Stimulated activated CD4-positive, alpha-beta T cell treated with anti-CD3 and anti-CD28 coated beads, Interleukin-12 subunit alpha, Interleukin-12 subunit beta, amount 100 ng/mL, for 48 hours (primary cell): ENCODE measurements at regions not wholly inside any gene's neighbourhood (a gene's known extent, or its start where the extent isn't known, plus 50 kb on each side); places are given as distances from the start of the nearest gene placed in this dataset.
"Not testable (repeated sequence)": the region's sequence is repeated elsewhere in the genome, so short reads cannot be mapped to it uniquely, and the experiment has no call there.

Experiments used
- DNase-seq, 3 donors: peaks; one replicate each; pipeline ENCODE4 v3.0.0-alpha.2; 2020; ENCODE audit warnings: low read depth in 2 of 3, low spot score in 1 of 3

DNA sequence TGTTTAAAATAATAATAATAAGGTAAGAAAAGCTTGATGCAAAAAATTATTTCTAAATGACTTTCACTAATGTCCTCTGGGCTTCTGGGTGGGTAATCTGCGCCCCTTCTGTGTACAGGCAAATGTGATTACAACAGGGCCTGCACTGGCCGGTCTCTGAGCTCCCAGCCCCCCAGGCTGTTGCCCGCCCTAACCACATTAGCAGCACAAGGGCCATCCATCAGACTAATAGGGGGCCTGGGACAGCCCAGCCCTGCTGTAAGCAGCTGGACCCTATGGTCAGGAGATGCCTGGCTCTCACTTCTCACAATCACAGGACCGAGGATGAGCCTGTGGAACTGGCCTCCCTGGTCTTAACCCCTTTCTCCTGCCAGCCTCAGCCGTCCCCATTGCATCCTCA is 388.4 kb downstream of the BUD13 start:
- no peak for DNase-seq

GRCh38 chr11:116379185-116379828 is 393.5 kb downstream of the BUD13 start:
- DNase-seq: peak in 1 of 3 donors; percentile 1

DNA sequence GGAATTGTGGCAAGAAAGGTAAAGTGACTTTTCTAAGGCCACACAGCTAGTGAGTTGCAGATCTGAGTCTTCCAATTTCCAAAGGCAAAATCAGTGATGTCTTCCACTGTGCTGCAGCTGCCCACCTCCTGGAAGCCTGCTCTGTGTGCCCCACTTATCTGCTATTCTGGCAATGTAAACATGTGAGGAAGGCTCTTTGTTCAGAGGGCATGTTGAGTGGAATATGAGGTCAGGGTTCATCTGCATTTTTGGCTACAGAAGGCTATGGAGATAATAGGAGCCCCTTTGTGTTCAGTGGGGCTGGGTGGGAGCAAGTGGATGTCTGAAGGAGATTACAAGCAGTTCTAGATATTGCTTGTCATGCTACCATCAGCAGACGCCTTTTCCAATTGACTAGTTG is 396.2 kb downstream of the BUD13 start:
- DNase-seq: no peak

GRCh38 chr11:116376054-116376453 is 396.7 kb downstream of the BUD13 start:
- DNase-seq: no peak

- DNase-seq: no peak
These were observed 397.6 kb downstream of the BUD13 start for GRCh38 chr11:116375221-116375620.

DNA sequence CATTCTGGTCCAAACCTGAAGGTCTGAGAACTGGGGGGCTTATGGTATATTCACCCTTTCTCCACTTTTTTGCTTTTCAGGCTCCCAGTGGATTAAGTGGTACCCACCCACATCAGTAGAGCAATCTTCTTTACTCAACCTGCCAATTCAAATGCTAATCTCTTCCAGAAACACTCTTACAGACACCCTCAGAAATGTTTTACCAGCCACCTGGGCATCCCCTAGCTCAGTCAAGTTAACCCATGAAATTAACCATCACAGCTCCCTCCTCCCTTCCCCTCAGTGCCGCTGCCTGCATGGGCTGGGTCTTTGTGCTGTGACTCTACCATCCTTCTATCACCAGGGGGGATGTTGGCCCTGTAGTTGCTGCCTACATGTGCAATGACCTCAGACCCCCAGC is 398.7 kb downstream of the BUD13 start:
- no peak for DNase-seq

GRCh38 chr11:116373104-116373944 is 399.5 kb downstream of the BUD13 start:
- no peak for DNase-seq

DNA sequence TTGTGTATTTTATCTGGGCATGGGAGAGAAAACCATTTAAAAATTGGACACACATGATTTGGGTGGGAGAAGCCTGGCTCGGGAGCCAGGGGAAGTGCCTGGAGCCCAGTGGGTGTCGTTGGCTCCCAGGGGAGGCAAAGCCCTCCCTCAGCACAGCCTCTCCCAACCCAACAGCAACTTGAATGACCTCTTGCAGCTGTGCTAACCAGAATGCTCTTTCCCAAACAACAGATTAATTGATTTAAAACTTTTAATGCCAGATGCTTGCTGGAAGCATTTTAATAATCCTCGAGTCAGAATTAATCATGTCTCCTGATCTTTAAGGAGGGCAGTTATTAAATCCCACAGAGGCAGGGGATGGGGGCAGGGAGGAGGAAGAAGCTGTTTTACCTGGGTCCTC is 401.6 kb downstream of the BUD13 start:
- no peak for DNase-seq

DNA sequence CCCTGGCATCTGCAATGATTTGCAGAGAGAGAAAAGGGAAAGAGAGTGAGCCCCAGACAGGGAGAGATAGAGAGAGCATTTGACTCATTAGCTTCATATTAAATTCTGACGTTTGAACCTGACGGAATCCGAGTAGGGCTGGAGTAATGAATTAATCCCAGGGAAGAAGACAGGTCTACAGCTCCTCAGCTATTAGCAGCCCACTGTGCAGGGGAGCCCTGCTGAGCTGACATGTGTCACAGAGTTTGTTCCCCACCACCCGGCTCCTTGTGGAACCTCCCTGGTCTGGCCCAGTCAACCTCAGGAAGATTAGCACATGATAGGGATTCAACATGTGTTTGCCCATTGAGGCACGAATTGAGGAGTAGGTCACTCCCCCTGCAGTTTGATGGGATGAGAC is 404.0 kb downstream of the BUD13 start:
- DNase-seq: no peak

DNA sequence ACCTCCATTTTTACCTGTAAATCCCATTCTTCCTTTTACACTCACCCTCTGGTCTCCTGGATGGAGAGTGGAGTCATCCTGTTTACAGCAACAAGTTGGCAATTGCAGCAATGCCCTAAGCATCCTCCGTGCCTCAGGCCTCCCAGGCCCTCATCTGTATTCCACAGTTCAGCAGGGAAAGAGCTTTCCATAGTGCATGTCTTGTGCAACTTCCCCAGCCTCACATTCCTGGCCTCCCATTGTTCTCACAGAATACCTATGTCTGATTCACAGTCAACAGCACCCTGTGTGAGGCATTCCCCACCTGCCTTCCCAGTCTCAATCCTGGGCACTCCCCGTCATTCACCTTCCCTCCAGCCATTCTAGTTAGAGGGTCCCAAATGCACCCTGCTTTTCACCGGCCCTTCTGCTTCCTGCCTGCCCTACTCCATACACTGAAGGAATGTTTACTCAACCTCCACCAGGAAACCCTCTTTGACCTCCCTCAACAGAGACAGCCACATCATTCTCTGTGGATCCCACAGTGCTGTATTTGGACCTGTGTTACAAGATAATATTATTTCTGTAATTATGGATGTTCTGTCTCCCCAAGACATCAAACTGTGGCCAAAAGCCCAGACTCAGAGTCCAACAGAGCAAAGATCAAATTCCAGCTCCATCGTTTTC is 405.7 kb downstream of the BUD13 start:
- no peak for DNase-seq

- DNase-seq: no peak
These were observed 406.3 kb downstream of the BUD13 start for GRCh38 chr11:116366451-116366850.

- not testable (repeated sequence) for DNase-seq
These were observed 407.9 kb downstream of the BUD13 start for GRCh38 chr11:116364925-116365324.

DNA sequence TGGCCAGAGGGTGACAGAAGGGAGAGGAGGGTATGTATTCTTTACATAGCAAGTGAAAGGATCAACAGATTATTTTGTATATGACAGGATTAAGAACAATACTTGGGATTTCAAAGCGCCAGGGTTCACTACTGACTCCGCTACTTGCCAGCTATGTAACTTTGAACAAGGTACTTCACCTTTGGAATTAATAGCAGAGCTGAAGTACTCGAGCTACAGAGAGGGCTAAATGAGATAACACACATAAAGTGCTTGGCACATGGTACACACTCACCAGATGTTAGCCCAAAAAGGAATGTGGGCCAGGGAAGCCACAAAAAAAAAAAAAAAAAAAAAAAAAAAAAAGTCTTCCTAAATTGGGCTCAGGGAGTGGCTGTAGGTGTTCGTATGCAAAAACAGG is 408.4 kb downstream of the BUD13 start:
- no peak for DNase-seq

GRCh38 chr11:116360221-116360941 is 412.4 kb downstream of the BUD13 start:
- no peak for DNase-seq

DNA sequence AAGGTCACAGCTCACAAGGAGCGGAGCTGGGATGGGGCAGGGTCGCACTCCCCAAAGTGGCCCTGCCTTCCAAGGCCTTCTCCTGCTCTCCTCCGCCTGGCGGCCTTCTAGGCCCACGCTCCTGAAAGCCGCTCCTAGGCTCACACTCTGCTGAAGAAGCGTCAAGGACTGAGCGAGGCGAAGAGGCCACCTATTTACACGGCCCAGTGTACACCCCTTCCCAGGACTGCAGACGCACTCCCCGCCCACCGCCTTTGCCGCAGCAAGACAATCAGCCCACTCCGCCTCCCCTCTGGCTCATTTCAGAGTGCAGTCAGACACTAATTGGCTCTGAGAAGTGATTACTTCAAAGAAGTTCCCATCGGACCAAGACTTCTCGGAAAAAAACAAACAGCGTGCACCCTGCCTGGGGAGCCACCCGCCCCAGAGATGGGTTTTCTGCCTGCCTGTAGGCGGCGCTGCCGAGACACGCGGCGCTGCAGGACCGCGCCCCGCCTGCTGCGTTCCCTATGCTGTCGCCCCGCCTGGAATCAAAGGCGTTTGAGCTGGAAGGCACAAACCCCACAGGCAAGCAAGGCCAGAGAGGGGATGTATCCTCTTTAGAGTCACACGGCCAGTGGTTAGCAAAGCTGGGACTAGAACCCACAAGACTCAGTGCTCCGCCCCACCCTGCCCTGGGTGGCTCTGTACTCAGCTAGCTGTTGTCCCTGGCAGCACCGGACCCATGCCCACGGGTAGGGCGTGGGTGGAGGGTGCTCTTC is 414.8 kb downstream of the BUD13 start:
- no peak for DNase-seq

DNA sequence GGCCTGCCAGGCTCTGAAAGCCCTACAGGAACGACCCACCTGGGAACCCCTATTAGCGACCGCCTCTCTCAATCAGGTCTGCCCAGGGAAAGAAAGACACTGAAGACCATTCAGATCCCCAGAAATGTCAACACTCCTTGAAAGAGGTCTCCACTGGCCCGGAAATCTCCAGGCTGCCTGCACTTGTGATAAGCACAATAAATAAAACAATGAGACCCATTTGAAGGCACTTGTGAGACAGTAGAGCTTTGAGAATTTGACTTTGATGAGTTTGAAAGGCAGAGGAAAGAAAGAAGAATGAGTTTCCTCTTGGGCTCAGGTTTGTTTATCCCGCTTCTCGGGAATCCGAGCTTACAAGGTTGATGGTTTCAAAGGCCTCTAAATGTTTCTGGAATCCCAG is 416.3 kb downstream of the BUD13 start:
- DNase-seq: no peak

- DNase-seq: no peak
These were observed 417.7 kb downstream of the BUD13 start for GRCh38 chr11:116355104-116355503.

DNA sequence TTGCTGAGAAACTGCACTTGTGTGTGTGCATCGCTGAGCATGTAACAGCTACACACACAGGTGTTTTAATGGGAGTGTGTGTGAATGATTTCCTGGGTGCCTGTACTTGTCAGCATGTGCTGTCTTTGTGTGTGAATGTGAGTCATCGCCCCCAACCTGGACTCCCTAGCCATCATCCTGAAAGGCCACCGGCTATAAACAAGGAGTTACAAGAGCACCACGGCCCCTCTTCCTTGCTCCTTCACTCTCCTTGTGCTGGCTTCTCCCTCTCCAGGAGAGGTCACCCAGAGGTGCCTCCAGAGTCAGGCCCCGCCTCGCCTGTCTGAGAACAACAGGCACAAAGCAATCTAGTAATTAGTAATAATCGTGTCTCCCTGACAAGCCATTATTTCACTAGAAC is 419.2 kb downstream of the BUD13 start:
- no peak for DNase-seq

DNA sequence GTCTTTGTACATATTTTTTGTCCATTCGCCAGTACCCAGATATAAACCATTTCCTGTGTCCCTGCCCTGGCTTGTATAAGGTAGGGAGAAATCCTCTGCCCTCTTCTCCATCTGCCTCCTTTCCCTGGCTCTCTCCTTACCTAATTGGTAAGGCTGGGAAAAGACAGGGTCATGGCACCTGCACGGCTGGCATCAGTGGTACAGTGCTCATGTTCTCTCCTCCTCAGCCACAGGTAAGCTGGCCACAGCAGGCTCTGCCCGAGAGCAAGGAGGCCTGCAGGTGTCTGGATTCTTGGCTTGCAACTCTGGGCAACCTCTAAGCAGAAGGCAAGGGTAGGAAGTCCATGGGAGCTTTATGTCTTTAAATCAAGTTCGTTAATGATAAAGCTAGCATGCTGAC is 419.9 kb downstream of the BUD13 start:
- no peak for DNase-seq

DNA sequence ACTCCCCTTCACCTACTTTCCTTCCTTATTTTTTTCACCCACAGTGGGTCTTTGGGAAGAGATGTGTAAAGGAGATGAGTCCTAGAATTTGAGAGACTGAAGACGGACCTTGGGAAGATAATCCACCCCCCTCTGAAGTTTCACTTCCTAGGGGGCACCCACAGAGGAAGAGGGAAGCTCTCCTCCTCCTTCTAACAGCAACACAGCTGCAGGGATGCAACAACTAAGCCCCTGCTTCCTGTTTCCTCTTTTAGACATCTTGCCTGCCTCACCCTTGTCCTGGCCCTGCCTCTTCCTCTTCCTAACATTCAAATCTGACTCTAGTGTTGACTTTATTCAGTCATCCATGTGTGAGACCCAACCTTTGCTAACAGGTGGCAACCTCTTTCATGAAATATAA is 424.6 kb downstream of the BUD13 start:
- DNase-seq: no peak

DNA sequence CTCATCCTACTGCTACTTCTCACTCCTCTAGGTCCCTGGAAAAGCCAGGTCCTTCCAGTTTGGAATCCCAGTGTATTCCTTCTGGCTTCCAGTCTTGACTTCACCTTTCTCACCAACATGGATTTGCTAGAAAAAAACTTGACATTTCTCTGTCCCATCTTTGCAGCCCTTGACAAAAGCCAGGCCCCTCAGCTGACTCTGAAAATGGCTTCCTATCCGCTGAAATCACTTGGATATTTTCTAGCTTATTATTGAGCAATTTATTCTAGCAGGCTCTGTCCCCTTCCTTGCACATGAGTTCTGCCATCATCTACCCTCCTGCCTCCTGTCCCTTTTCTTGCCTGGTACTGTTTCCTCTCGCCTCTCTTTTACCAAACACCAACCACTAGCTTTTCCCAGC is 427.2 kb downstream of the BUD13 start:
- DNase-seq: no peak
